ENCODE measurements at regions not wholly inside any gene's neighbourhood (a gene's known extent, or its start where the extent isn't known, plus 50 kb on each side); places are given as distances from the start of the nearest gene placed in this dataset.

DNA sequence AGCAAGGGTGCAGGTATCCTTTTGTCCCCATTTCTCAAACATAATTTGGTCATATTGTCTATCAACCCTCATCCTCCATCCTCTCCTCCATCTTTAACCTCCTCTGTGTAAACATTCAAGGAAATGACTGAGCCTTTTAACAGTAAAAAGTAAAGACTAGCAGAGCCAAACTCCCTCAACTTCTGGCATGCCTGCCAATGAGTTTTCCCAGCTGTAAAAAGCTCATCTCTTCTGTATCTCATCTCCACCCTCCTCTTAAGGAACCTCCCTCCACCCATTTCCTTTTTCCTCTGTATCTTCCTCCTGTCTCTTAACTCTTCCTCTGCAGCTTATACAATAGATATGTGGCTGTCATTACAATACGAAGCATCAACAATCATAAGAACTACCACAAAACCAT, 76.9 kb upstream of the PSMD7 start:
- DNase-seq, result no peak
- H3K36me3 ChIP-seq (replicated peaks), result no peaks in the 10 kb centered on the region
- H3K4me3 ChIP-seq (ENCODE audit: low read depth, low read length), result no peak overlapping the region
- no peak overlapping the region for H3K27ac ChIP-seq
- in situ Hi-C loops (cut with HindIII; ENCODE audit: low pct_ligation_motif_present, low sequenced_read_pairs), result no loop called here
- no peaks in the 10 kb centered on the region for H3K27me3 ChIP-seq (replicated peaks)
- TF ChIP-seq CTCF (IDR thresholded peaks at IDR 0.05; ENCODE audit: low read depth, low read length, missing control alignments), result no peak

DNA sequence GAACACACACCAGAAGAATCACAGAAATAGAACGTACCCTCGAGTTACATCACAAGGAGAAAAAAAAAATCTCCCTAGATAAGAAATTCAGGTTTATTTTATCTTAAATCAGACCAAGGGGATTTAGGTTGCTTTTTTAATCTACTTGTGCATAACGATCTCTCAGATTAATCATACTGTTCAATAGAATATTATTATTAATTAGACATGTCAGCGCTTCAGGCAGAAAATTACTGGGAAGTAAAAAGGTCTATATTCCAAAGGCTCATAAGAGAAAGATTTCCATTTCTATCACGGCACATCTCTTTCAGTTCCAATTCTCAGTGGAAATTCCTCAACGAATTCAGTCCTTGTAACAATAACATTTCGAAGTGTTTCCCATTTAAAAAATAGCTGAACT, 77.7 kb upstream of the PSMD7 start:
- Histone ChIP-seq H3K36me3 (replicated peaks) (no peaks in the 10 kb centered on the region), H3K4me3 (ENCODE audit: low read depth, low read length) (no peak overlapping the region), H3K27ac (no peak overlapping the region), H3K27me3 (replicated peaks) (no peaks in the 10 kb centered on the region)
- DNase-seq, result no peak
- TF ChIP-seq CTCF (IDR thresholded peaks at IDR 0.05; ENCODE audit: low read depth, low read length, missing control alignments), result no peak
- in situ Hi-C loops (cut with HindIII; ENCODE audit: low pct_ligation_motif_present, low sequenced_read_pairs), result no loop called here

- in situ Hi-C loops (cut with HindIII; ENCODE audit: low pct_ligation_motif_present, low sequenced_read_pairs), result no loop called here
- DNase-seq, result peak; percentile 25
- no peak for TF ChIP-seq CTCF (IDR thresholded peaks at IDR 0.05; ENCODE audit: low read depth, low read length, missing control alignments)
- Histone ChIP-seq H3K4me3 (ENCODE audit: low read depth, low read length) (no peak overlapping the region), H3K27me3 (replicated peaks) (no peaks in the 10 kb centered on the region), H3K36me3 (replicated peaks) (no peaks in the 10 kb centered on the region), H3K27ac (no peak overlapping the region)
Measured at GRCh38 chr16:74216319-74216718, 80.3 kb upstream of the PSMD7 start.

- Histone ChIP-seq H3K27me3 (replicated peaks) (no peaks in the 10 kb centered on the region), H3K27ac (no peak overlapping the region), H3K36me3 (replicated peaks) (no peaks in the 10 kb centered on the region), H3K4me3 (ENCODE audit: low read depth, low read length) (no peak overlapping the region)
- in situ Hi-C loops (cut with HindIII; ENCODE audit: low pct_ligation_motif_present, low sequenced_read_pairs), result no loop called here
- no peak for DNase-seq
- no peak for TF ChIP-seq CTCF (IDR thresholded peaks at IDR 0.05; ENCODE audit: low read depth, low read length, missing control alignments)
Measured at GRCh38 chr16:74215249-74215648, 81.4 kb upstream of the PSMD7 start.

GRCh38 chr16:74213372-74213771, 83.2 kb upstream of the PSMD7 start:
- no peak for DNase-seq
- H3K4me3 ChIP-seq (ENCODE audit: low read depth, low read length), result no peak overlapping the region
- in situ Hi-C loops (cut with HindIII; ENCODE audit: low pct_ligation_motif_present, low sequenced_read_pairs), result no loop called here
- no peak overlapping the region for H3K27ac ChIP-seq
- TF ChIP-seq CTCF (IDR thresholded peaks at IDR 0.05; ENCODE audit: low read depth, low read length, missing control alignments), result no peak
- H3K36me3 ChIP-seq (replicated peaks), result no peaks in the 10 kb centered on the region
- H3K27me3 ChIP-seq (replicated peaks), result no peaks in the 10 kb centered on the region

GRCh38 chr16:74210245-74210644, 86.4 kb upstream of the PSMD7 start:
- in situ Hi-C loops (cut with HindIII; ENCODE audit: low pct_ligation_motif_present, low sequenced_read_pairs), result no loop called here
- no peak overlapping the region for H3K27ac ChIP-seq
- TF ChIP-seq CTCF (IDR thresholded peaks at IDR 0.05; ENCODE audit: low read depth, low read length, missing control alignments), result no peak

More at GRCh38 chr16:74210245-74210644, 86.4 kb upstream of the PSMD7 start:
- H3K36me3 ChIP-seq (replicated peaks), result no peaks in the 10 kb centered on the region
- H3K4me3 ChIP-seq (ENCODE audit: low read depth, low read length), result no peak overlapping the region
- no peak for DNase-seq
- H3K27me3 ChIP-seq (replicated peaks), result no peaks in the 10 kb centered on the region
